IMR-90 (cell line): ENCODE measurements at regions not wholly inside any gene's neighbourhood (a gene's known extent, or its start where the extent isn't known, plus 50 kb on each side); places are given as distances from the start of the nearest gene placed in this dataset.

ENCODE experiments used
- ATAC-seq: fragments of 200-7000 bp; cut with Tn5 transposase; 2 replicates; pipeline ENCODE4 v1.9.1; 2020; ENCODE audit warnings: low read depth, mild to moderate bottlenecking, moderate library complexity
- BruUV-seq: library from RNA; stranded (reverse); fragments of 400-500 nt; replicated peaks from 2 replicates; lab custom pipeline; 2021; lab: Mats Ljungman, UMichigan
- CTCF ChIA-PET: fragments of 300-600 bp; formaldehyde crosslinking; extraction: SDS; loops from one replicate; lab custom pipeline; 2021; ENCODE audit warnings: antibody characterized with exemption; lab: Yijun Ruan, JAX
- POLR2A ChIA-PET: fragments of 300-600 bp; sonication (Branson Sonifier 250); formaldehyde crosslinking; loops from one replicate; lab custom pipeline; 2022; ENCODE audit warnings: antibody characterized with exemption; ENCODE audit not compliant: unreplicated experiment; lab: Charles Lee
- DNase-seq: peaks from one replicate; pipeline ENCODE4 v3.0.0; 2013
- H2AFZ ChIP-seq: replicated peaks from 2 replicates; pipeline ENCODE3; 2013; ENCODE audit warnings: low read length, mild to moderate bottlenecking; ENCODE audit not compliant: poor library complexity
- H2AK5ac ChIP-seq: 2 replicates; pipeline ENCODE4 v1.6.1; 2013; ENCODE audit warnings: low read depth, low read length, inconsistent platforms
- H2AK9ac ChIP-seq: replicated peaks from 2 replicates; pipeline ENCODE3; 2013; ENCODE audit warnings: mild to moderate bottlenecking, low read depth, low read length, moderate library complexity; ENCODE audit not compliant: poor library complexity
- H2BK120ac ChIP-seq: 2 replicates; pipeline ENCODE4 v1.6.1; 2013; ENCODE audit warnings: low read depth, low read length, inconsistent platforms
- H2BK15ac ChIP-seq: 3 replicates; pipeline ENCODE4 v1.6.1; 2013; ENCODE audit warnings: low read depth, low read length, inconsistent platforms
- H2BK20ac ChIP-seq: 2 replicates; pipeline ENCODE4 v1.6.1; 2013; ENCODE audit warnings: low read depth, mild to moderate bottlenecking, inconsistent platforms, low read length, moderate library complexity
- H2BK5ac ChIP-seq: 2 replicates; pipeline ENCODE4 v1.6.1; 2013; ENCODE audit warnings: mild to moderate bottlenecking, low read depth, low read length, inconsistent platforms; ENCODE audit not compliant: poor library complexity, severe bottlenecking
- H3K14ac ChIP-seq: replicated peaks from 2 replicates; pipeline ENCODE4 v1.6.1; 2013; ENCODE audit warnings: low read depth, low read length, inconsistent platforms
- H3K18ac ChIP-seq: 2 replicates; pipeline ENCODE4 v1.6.1; 2013; ENCODE audit warnings: low read depth, low read length, control low read depth
- H3K23ac ChIP-seq: 2 replicates; pipeline ENCODE4 v1.6.1; 2013; ENCODE audit warnings: low read depth, low read length, inconsistent platforms
- H3K27ac ChIP-seq: 2 replicates; pipeline ENCODE4 v1.5.1; 2013; ENCODE audit warnings: mild to moderate bottlenecking, control low read depth, low read length; ENCODE audit not compliant: insufficient read depth
- H3K27me3 ChIP-seq: 2 replicates; pipeline ENCODE4 v1.6.1; 2013; ENCODE audit warnings: low read length; ENCODE audit not compliant: control insufficient read depth, insufficient read depth
- H3K36me3 ChIP-seq: 2 replicates; pipeline ENCODE4 v1.6.1; 2013; ENCODE audit warnings: low read length, mixed read lengths; ENCODE audit not compliant: control insufficient read depth, insufficient read depth
- H3K4ac ChIP-seq: 2 replicates; pipeline ENCODE4 v1.6.1; 2013; ENCODE audit warnings: low read depth, low read length, inconsistent platforms
- H3K4me1 ChIP-seq: 2 replicates; pipeline ENCODE4 v1.6.1; 2013; ENCODE audit warnings: low read length, mixed read lengths; ENCODE audit not compliant: control insufficient read depth, insufficient read depth
- H3K4me2 ChIP-seq: 2 replicates; pipeline ENCODE4 v1.6.1; 2013; ENCODE audit warnings: low read depth, mild to moderate bottlenecking, control low read depth, low read length, moderate library complexity
- H3K4me3 ChIP-seq: 2 replicates; pipeline ENCODE4 v1.5.1; 2013; ENCODE audit warnings: low read depth, mild to moderate bottlenecking, control low read depth, low read length, moderate library complexity; ENCODE audit not compliant: insufficient read depth
- H3K56ac ChIP-seq: 2 replicates; pipeline ENCODE4 v1.6.1; 2013; ENCODE audit warnings: low read length, inconsistent platforms; ENCODE audit not compliant: insufficient read depth; ENCODE audit errors: extremely low read depth
- H3K79me1 ChIP-seq, 2 experiments: 2 replicates each; pipeline ENCODE4 v1.6.1; 2013; ENCODE audit warnings: low read length in 2 of 2, inconsistent platforms in 1 of 2, low read depth in 1 of 2
- H3K9ac ChIP-seq: 2 replicates; pipeline ENCODE4 v1.6.1; 2013; ENCODE audit warnings: low read depth, low read length, control low read depth
- H3K9me1 ChIP-seq: 2 replicates; pipeline ENCODE4 v1.6.1; 2013; ENCODE audit warnings: low read length, inconsistent platforms; ENCODE audit not compliant: insufficient read depth
- H3K9me3 ChIP-seq: 2 replicates; pipeline ENCODE4 v1.6.1; 2013; ENCODE audit warnings: low read length; ENCODE audit not compliant: control insufficient read depth, insufficient read depth
- H4K20me1 ChIP-seq: 2 replicates; pipeline ENCODE4 v1.6.1; 2013; ENCODE audit warnings: low read length, inconsistent platforms; ENCODE audit not compliant: insufficient read depth
- H4K5ac ChIP-seq: 2 replicates; pipeline ENCODE4 v1.6.1; 2013; ENCODE audit warnings: mild to moderate bottlenecking, low read depth, low read length, control low read depth
- H4K8ac ChIP-seq, 2 experiments: 2 replicates each; pipeline ENCODE4 v1.6.1; 2013; ENCODE audit warnings: low read depth in 2 of 2, low read length in 2 of 2, control low read depth in 1 of 2, inconsistent platforms in 1 of 2
- H4K91ac ChIP-seq: 2 replicates; pipeline ENCODE4 v1.6.1; 2013; ENCODE audit warnings: low read depth, low read length, inconsistent platforms; ENCODE audit not compliant: insufficient read depth
- BHLHE40 ChIP-seq: fragments of 150-350 bp; IDR thresholded peaks from 2 replicates; pipeline ENCODE4 v1.6.1; 2016; ENCODE audit warnings: mild to moderate bottlenecking, low read depth, low read length
- CEBPB ChIP-seq: IDR thresholded peaks from 2 replicates; pipeline ENCODE4 v1.6.1; 2012; ENCODE audit warnings: low read depth, low read length, improper control_type of control experiment
- CHD1 ChIP-seq: IDR thresholded peaks from 2 replicates; pipeline ENCODE4 v1.6.1; 2012; ENCODE audit warnings: low read depth, low read length, improper control_type of control experiment
- FOS ChIP-seq: fragments of 150-350 bp; IDR thresholded peaks from 2 replicates; pipeline ENCODE4 v1.6.1; 2016; ENCODE audit warnings: low read depth, low read length
- MAFK ChIP-seq: IDR thresholded peaks from 2 replicates; pipeline ENCODE4 v1.6.1; 2012; ENCODE audit warnings: low read depth, low read length, improper control_type of control experiment
- MAZ ChIP-seq: IDR thresholded peaks from 2 replicates; pipeline ENCODE4 v1.6.1; 2012; ENCODE audit warnings: low read depth, mild to moderate bottlenecking, low read length, improper control_type of control experiment, moderate library complexity, borderline replicate concordance
- MXI1 ChIP-seq: IDR thresholded peaks from 2 replicates; pipeline ENCODE4 v1.6.1; 2012; ENCODE audit warnings: low read depth, mild to moderate bottlenecking, low read length, moderate library complexity, borderline replicate concordance
- NFE2L2 ChIP-seq: fragments of 150-350 bp; IDR thresholded peaks from 2 replicates; pipeline ENCODE4 v1.6.1; 2016; ENCODE audit warnings: low read depth, mild to moderate bottlenecking, low read length
- POLR2A ChIP-seq: IDR thresholded peaks from 2 replicates; pipeline ENCODE4 v1.6.1; 2012; ENCODE audit warnings: mild to moderate bottlenecking, low read depth, low read length
- RAD21 ChIP-seq: IDR thresholded peaks from 2 replicates; pipeline ENCODE4 v1.6.1; 2012; ENCODE audit warnings: low read length, improper control_type of control experiment
- RCOR1 ChIP-seq: IDR thresholded peaks from 2 replicates; pipeline ENCODE4 v1.6.1; 2012; ENCODE audit warnings: mild to moderate bottlenecking, low read length, improper control_type of control experiment; ENCODE audit not compliant: insufficient replicate concordance
- RFX5 ChIP-seq: IDR thresholded peaks from 2 replicates; pipeline ENCODE4 v1.8.0; 2012; ENCODE audit warnings: low read depth, mild to moderate bottlenecking, low read length, moderate library complexity
- SMC3 ChIP-seq: fragments of 150-350 bp; IDR thresholded peaks from 2 replicates; pipeline ENCODE4 v1.6.1; 2016; ENCODE audit warnings: low read depth, mild to moderate bottlenecking, antibody characterized with exemption, low read length, moderate library complexity
- WGBS, 2 experiments: methylation state at CpG; one replicate each; pipeline versions ENCODE4 v1.1.5 to v1.1.7; 2013; ENCODE audit warnings: missing lambda C conversion rate in 2 of 2; ENCODE audit not compliant: insufficient read length in 1 of 2; ENCODE audit errors: extremely low coverage in 2 of 2; 5-methylcytosine and 5-hydroxymethylcytosine counted together
- dilution Hi-C: fragments of 300-500 bp; cut with HindIII; formaldehyde crosslinking; loops from one replicate; pipeline ENCODE4 v1.14.3; 2018; ENCODE audit warnings: low sequenced_read_pairs; ENCODE audit not compliant: unreplicated experiment
- in situ Hi-C: fragments of 300-500 bp; cut with MboI; formaldehyde crosslinking; loops from 3 replicates; pipeline ENCODE4 v1.14.3; 2019; ENCODE audit warnings: low sequenced_read_pairs, inconsistent platforms, mixed read lengths
- intact Hi-C: fragments of 100-400 bp; cut with micrococcal nuclease; formaldehyde crosslinking; loops from 2 replicates; pipeline ENCODE4 v1.10.0; 2022
- TF ChIP-seq, protein P1 (sequence below): conservative IDR thresholded peaks from 2 replicates; pipeline ENCODE4 v1.5.1; 2012; ENCODE audit warnings: mild to moderate bottlenecking, low read depth, low read length, improper control_type of control experiment
- TF ChIP-seq, protein P2 (sequence below): fragments of 150-350 bp; IDR thresholded peaks from 2 replicates; pipeline ENCODE4 v1.6.1; 2016; ENCODE audit warnings: low read depth, mild to moderate bottlenecking, low read length, moderate library complexity, borderline replicate concordance
- TF ChIP-seq, protein P3 (sequence below): fragments of 150-350 bp; IDR thresholded peaks from 2 replicates; pipeline ENCODE4 v1.6.1; 2017; ENCODE audit warnings: mild to moderate bottlenecking, antibody characterized with exemption, low read length, low read depth

DNA sequence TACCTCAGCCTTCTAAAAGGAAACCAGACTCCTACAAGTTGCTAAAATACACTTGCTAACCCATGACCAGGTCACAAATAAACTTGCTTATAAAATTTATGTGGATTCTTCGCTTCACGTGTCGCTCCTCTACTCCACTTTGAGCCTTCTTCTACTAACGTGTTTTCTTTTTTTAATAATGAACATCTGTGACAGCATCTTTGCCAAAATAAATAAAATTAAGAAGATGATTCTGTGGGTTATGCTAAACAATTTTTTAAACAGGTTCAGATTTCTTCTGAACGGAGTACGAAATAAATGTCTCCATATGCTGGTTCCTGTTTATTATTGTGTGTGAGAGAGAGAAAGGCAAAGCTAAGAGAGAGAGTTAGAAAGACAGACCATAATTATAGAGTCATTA, 735.8 kb downstream of the LTN1 start:
- peak overlapping the region; percentile 20; the same call in 1 of the 2 replicates for H3K56ac ChIP-seq
- H3K27ac ChIP-seq = peak overlapping the region; percentile 29; the same call in 1 of the 2 replicates
- no peaks in the 10 kb centered on the region for H4K20me1 ChIP-seq
- no peak overlapping the region for H3K14ac ChIP-seq
- ChIA-PET POLR2A (no interaction called here), CTCF (no interaction called here)
- peak overlapping the region; percentile 48 for H2BK5ac ChIP-seq
- no peak overlapping the region for H2AK9ac ChIP-seq
- H3K9me1 ChIP-seq = 0 out of 2 replicates have a peak, but pooled peaks cover 2% of the 10 kb centered on the region
- H2AFZ ChIP-seq = no peak overlapping the region
- intact Hi-C loops (loop anchor here (10.0 kb wide), 1 partner anchor 68 kb away; no protein-coding TSS in a partner anchor), dilution Hi-C loops (no loop called here), in situ Hi-C loops (no loop called here)
- H3K18ac ChIP-seq = peak overlapping the region; percentile 96
- H4K5ac ChIP-seq = no peak overlapping the region
- H3K4me3 ChIP-seq = no peak overlapping the region
- peak overlapping the region; percentile 3; the same call in 1 of the 2 replicates for H2BK20ac ChIP-seq
- H3K9ac ChIP-seq = no peak overlapping the region; the same call in 1 of the 2 replicates
- no peaks in the 10 kb centered on the region for H3K27me3 ChIP-seq
- DNase-seq (no peak), ATAC-seq (no peak)
- H3K4me2 ChIP-seq = no peak overlapping the region; the same call in 1 of the 2 replicates
- H3K79me1 ChIP-seq = no peaks in the 10 kb centered on the region; a peak in 1 of 4 replicates
- no TSS peak for BruUV-seq
- no peak for TF ChIP-seq MAZ
- TF ChIP-seq SMC3 = no peak
- TF ChIP-seq, protein P1, sequence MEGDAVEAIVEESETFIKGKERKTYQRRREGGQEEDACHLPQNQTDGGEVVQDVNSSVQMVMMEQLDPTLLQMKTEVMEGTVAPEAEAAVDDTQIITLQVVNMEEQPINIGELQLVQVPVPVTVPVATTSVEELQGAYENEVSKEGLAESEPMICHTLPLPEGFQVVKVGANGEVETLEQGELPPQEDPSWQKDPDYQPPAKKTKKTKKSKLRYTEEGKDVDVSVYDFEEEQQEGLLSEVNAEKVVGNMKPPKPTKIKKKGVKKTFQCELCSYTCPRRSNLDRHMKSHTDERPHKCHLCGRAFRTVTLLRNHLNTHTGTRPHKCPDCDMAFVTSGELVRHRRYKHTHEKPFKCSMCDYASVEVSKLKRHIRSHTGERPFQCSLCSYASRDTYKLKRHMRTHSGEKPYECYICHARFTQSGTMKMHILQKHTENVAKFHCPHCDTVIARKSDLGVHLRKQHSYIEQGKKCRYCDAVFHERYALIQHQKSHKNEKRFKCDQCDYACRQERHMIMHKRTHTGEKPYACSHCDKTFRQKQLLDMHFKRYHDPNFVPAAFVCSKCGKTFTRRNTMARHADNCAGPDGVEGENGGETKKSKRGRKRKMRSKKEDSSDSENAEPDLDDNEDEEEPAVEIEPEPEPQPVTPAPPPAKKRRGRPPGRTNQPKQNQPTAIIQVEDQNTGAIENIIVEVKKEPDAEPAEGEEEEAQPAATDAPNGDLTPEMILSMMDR = no peak
- TF ChIP-seq, protein P2, sequence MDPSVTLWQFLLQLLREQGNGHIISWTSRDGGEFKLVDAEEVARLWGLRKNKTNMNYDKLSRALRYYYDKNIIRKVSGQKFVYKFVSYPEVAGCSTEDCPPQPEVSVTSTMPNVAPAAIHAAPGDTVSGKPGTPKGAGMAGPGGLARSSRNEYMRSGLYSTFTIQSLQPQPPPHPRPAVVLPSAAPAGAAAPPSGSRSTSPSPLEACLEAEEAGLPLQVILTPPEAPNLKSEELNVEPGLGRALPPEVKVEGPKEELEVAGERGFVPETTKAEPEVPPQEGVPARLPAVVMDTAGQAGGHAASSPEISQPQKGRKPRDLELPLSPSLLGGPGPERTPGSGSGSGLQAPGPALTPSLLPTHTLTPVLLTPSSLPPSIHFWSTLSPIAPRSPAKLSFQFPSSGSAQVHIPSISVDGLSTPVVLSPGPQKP = no peak
- no peak for TF ChIP-seq CEBPB
- TF ChIP-seq POLR2A = no peak
- TF ChIP-seq CHD1 = no peak
- TF ChIP-seq, protein P3, sequence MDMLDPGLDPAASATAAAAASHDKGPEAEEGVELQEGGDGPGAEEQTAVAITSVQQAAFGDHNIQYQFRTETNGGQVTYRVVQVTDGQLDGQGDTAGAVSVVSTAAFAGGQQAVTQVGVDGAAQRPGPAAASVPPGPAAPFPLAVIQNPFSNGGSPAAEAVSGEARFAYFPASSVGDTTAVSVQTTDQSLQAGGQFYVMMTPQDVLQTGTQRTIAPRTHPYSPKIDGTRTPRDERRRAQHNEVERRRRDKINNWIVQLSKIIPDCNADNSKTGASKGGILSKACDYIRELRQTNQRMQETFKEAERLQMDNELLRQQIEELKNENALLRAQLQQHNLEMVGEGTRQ = no peak
- TF ChIP-seq RCOR1 = no peak
- TF ChIP-seq NFE2L2 = no peak
- TF ChIP-seq MXI1 = no peak
- no peak for TF ChIP-seq RAD21
- no peak for TF ChIP-seq RFX5
- TF ChIP-seq MAFK = no peak
- TF ChIP-seq FOS = no peak
- no peak for TF ChIP-seq BHLHE40
- H3K4me1 ChIP-seq = peaks cover 9% of the 10 kb centered on the region
- H3K9me3 ChIP-seq = no peaks in the 10 kb centered on the region
- H2AK5ac ChIP-seq = no peak overlapping the region
- H3K36me3 ChIP-seq = no peaks in the 10 kb centered on the region
- H2BK120ac ChIP-seq = peak overlapping the region; percentile 48
- H2BK15ac ChIP-seq = no peak overlapping the region
- WGBS, 2 experiments = no CpG with 5 or more reads among the region's 6 CpGs
- peak overlapping the region; percentile 12; the same call in 1 of the 2 replicates for H3K4ac ChIP-seq
- no peak overlapping the region for H3K23ac ChIP-seq
- H4K8ac ChIP-seq = peak overlapping the region; percentile 29 to 57; a peak in 3 of 4 replicates
- peak overlapping the region; percentile 68; the same call in 1 of the 2 replicates for H4K91ac ChIP-seq
